Left lobe of liver (tissue), 2 donors: ENCODE measurements at regions not wholly inside any gene's neighbourhood (a gene's known extent, or its start where the extent isn't known, plus 50 kb on each side); places are given as distances from the start of the nearest gene placed in this dataset.
"Not testable (repeated sequence)": the region's sequence is repeated elsewhere in the genome, so short reads cannot be mapped to it uniquely, and the experiment has no call there.

ENCODE experiments used
- ATAC-seq: fragments of 200-7000 bp; cut with Tn5 transposase; one replicate; pipeline ENCODE4 v1.9.1; 2020; ENCODE audit warnings: mild to moderate bottlenecking, moderate library complexity
- DNase-seq: peaks from one replicate; pipeline ENCODE4 v3.0.0-alpha.2; 2020; ENCODE audit warnings: low spot score
- donor health status: DM: no; HTN: no; CAD: no; lungs with moderate emphysema.
- donor health status: DM: no; HTN: yes; CAD: no.

DNA sequence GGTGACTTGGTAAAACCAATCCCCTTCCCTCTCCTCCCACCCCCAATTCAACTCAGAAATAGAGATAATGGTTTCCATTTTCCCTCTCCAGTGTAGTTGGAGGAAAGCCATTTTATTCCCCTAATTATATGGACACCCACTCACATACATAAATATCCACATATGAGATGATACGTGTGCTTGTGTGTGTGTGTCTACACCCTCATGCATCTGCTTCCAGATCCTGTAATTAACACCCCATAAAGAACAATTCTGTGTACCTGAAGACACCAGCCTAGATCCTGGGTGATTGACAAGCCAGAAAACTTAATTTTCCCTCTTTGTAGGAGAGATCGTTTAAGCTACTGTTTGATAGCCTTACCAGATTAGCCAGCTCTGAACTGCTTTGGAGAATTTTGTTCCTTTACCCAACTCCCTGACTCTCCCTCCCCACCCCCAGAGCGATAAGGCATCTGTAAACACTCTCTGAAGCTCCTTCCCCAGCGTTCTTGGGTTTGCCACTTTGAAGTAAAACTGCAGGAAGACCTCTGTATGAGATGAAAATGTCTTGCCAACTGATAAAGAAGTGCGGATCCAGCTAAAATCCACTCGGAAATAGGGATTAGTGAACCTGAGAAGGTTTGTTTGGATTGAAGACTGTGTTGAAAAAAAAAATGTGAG lies 175.7 kb downstream of the RGS9 start:
- ATAC-seq, result no peak

DNA sequence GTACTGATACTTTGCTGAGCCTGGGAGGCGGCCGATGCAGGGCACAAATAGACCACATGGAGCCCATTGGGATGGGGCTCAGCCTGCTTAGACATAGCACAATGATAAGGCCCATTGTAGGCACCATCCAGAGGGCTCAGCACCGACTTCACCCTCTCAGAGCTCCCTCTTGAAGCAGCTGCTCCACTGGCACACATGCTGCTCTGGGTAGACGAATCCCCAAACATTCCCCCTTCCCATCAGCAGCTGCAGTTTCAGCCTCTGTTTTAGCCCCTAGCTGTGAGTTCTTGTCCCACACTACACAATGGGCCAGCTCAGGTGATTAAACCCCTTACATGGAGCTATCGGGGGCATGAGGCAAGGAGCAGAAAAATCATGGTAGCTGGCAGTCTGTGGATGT lies 174.1 kb downstream of the RGS9 start:
- no peak for ATAC-seq

More for the DNA sequence above, 175.7 kb downstream of the RGS9 start:
- DNase-seq, result no peak

DNA sequence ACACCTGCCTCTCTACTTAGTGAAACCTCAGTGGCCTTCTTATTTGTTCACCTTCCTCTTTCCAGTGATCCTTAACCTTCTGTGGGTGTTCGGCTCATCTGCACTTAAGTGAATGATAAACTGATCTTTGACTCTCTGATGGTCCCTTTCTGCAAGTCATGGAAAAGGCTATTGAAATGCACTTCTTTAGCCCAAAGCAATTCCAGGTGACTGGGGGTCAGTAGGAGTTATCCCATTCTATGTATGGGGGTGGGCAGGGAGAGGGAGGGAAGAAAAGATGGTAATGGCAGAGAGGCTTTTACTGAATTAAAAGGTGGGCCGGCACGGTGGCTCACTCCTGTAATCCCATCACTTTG lies 170.8 kb downstream of the RGS9 start:
- ATAC-seq, result no peak

More for the DNA sequence above, 174.1 kb downstream of the RGS9 start:
- DNase-seq, result no peak

DNA sequence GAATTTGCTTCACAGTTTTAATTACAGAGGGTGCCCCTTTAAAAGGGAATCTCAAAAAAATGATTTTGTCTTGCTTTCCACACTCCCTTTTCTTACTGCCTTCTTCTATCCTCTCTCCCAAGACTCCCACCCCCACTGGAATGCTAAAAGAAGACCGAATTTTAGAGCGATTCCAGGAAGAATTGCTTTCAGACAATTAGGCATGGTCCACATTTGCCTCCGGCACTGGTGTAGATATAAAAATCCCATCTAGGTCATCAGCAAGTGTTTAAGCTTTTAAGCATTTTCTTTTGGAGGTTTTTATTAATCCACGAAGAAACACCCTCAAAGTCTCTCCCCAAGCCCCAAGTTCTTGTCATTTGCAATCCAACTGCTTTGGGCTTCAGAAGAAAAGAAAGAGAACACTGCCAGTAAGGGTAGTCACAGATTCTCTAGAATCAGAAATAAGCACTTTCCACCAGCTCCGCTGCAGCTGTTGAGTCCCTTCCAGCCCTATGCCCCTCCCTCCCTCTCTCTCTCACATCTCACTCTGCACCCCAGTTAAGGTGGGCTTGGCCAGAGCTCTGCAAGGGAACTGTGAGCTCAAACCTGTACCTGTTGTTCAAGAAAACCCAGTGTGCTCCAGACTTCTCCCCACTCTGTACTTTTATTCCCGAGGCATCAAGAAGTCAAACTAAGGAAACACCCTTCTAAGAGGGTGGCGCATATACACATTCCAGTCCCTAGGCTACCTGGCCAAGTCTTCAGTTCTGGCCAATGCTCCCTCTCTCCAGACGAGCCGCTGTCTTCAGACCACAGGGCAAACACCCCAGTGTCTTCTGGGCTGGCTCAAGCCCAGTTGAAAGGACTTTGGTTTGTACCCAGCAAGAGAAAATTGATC lies 170.2 kb downstream of the RGS9 start:
- ATAC-seq (no peak), DNase-seq (no peak)

More for the DNA sequence above, 170.8 kb downstream of the RGS9 start:
- DNase-seq, result no peak

DNA sequence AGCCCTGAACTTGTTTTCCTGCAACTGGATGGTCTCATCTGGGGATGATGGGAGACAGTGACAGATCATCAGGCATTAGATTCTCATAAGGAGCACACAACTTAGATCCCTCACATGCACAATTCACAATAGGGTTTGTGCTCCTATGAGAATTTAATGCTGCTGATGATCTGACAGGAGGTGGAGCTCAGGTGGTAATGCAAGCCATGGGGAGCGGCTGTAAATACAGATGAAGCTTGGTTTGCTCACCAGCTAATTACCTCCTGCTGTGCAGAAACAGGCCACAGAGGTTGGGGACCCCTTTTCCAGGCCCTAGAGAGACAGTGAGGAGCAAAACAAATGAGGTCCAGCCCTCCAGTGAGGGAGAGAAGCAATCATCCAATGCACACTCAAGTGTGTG lies 168.6 kb downstream of the RGS9 start:
- no peak for DNase-seq
- ATAC-seq, result no peak

DNA sequence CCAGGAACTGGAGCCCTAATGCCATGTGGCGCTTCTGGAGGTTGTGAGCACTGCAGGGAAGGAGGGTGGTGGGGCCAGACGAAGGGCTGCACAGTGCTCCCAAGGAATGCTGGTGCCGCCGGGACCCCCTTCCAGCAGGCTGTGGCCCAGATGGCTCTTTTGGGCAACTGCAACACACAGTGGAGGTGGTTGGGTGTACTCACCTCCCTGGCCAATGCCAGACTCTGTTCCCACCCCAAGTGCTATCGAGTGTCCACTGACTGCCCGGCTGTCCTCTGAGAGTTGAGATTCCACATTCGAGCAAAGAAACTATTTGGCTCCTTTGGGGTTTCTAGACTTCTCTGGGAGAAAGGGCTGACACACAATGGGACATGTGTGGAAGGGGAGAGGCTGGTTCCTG lies 167.9 kb downstream of the RGS9 start:
- ATAC-seq, result no peak
- no peak for DNase-seq

DNA sequence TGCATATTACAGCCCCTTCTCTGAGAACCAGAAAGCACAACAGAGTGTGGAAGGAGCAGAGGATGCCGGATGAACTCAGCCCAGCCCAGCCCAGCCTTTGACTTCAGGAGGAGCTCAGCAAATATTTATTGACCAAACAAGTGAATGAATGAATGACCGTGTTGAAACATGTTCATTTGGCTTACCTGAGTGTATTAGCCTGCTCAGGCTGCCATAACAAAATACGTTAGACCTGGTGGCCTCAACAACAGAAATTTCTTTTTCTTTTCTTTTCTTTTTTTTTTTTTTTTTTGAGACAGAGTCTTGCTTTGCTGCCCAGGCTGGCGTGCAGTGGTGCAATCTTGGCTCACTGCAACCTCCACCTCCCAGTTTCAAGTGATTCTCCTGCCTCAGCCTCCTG lies 164.7 kb downstream of the RGS9 start:
- DNase-seq, ATAC-seq: not testable (repeated sequence)

DNA sequence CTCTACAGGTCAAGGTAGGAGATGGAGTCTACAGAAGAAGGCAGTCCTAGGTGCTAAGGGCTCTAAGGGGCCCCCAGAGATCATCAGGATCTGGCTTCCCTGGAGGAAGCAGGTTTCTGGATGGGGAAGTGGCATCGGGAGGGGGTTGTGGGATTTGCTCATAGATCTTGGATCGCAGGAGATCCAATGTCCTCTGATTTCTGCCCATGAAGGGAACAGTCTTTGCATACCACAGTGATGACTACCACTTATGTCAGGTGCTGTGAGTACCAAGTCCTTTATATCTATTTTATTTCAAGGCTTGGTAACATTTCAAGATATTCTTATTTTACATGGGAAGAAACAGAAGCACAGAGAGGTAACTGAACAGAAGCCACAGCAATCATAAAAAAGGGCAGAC lies 164.0 kb downstream of the RGS9 start:
- DNase-seq (no peak), ATAC-seq (no peak)

DNA sequence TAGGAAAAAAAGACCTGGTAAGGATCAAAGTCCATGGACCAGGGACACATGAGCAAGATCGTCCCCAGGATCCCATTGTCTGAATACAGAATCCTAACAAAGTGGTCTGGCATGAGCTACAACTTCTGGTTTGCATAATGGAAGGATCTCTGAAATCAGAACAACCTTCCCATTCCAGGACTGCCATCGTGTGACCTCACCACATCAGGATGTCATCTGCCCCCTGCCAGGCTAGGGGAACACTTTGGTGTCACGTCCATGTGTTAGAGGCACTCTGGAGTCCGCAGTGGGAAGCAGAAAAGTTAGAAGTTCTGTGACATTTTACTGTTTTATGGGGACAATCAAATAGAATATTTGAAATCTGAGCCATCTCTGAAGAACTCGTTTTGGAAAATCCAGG lies 160.7 kb downstream of the RGS9 start:
- no peak for ATAC-seq
- DNase-seq, result no peak

DNA sequence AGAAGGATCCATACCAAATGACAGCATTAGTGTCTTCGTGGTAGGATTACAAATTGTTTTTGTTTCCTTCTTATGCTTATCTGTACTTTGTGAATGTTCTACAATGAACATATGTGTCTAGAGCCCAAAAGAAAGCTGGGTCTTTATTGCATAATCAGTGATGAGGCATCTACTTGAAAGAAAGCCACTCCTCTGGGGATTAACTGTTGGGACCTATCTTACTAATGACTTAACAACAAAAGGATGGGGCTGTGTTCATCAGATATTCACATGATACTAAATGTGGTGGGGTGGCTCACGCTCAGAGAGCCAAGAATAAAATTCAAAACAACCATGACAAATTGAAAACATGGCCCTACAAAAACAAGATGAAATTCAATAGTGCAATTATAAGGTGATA lies 160.2 kb downstream of the RGS9 start:
- DNase-seq, result no peak
- no peak for ATAC-seq

DNA sequence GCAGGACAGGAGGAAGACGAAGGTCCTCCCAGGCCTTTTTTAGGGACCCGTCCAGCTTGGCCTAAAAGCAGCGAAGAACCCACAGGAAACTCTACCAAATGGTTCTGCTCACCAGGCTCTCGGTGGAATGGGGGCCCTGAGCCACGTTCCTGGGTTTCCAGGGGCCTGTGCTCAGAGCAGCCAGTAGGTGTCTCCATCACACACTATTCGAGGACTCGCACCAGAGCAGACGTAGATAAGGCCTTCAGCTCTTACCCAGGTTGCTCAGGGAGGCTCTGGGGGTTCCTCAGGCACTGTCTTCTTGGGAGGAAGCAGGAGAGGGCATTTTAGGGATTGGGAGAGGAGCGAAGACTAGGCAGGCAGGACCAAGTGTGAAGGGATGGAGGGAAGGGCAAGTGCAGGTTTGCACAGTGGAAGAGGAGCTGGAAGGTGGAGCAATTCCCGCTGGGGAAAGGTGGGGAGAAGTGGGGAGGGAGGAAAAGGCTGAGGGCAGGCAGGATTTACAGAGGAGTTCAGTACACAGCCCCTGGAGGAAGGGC lies 157.1 kb downstream of the RGS9 start:
- peak; percentile 52 for DNase-seq

DNA sequence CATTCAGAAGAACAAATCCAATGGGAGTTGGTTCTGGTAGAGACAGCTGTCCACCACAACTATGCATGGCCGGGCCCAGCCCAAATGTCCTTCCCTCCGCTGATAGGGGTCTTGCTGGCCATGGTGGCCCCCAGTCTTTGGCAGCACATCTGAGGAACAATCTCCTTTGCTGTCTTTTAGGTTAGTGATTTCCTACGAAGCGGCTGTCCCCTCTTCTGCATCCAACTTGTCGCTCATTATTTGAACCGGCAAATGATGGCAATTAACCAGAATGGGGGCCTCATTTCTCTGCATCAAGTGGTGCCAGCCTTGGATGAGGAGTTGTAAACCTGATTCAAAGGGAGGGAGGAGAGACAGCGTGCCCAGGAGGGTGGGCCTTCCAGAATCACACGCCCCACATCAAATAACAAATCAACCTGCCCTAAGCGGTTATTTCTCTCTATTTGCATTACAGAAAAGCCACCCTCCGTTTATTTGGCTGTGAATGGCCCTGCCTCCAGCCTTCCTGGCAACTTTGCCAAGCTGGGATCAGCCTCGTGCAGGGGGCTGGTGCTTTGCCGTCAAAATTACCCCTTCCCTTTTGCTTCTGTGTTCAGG lies 156.5 kb downstream of the RGS9 start:
- no peak for ATAC-seq
- no peak for DNase-seq

More for the DNA sequence above, 157.1 kb downstream of the RGS9 start:
- ATAC-seq, result peak; percentile 97

DNA sequence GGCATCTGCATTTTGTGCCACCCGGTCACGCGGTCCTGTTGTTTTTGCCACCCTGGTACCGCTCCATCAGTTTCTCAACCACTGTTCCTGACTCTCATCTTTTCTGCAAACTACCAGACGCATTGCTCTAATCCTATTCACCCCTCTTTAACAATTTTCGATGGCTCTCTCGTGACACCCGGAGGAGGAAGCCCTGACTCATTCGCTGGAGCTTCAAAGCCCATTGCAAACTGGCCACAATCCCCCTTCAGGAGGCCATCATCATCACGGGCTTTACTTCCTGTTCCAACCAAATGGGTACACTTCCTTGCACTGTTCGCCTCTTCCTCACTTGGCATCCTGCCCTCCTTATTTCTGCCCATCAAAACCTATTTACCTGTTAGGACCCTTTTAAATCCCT lies 155.3 kb downstream of the RGS9 start:
- ATAC-seq (no peak), DNase-seq (no peak)

DNA sequence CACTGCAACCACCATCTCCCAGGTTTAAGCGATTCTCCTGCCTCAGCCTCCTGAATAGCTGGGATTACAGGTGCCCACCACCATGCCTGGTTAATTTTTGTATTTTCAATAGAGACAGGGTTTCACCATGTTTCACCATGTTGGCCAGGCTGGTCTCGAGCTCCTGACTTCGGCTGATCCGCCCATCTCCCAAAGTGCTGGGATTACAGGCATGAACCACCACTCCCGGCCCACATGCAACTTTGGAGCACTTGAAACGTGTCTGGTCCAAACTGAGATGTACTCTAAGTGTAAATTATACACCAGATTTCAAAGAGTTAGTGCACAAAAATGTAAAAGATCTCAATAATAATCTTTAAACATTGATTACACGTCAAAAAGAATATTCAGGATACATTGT lies 154.1 kb downstream of the RGS9 start:
- DNase-seq, ATAC-seq: not testable (repeated sequence)

DNA sequence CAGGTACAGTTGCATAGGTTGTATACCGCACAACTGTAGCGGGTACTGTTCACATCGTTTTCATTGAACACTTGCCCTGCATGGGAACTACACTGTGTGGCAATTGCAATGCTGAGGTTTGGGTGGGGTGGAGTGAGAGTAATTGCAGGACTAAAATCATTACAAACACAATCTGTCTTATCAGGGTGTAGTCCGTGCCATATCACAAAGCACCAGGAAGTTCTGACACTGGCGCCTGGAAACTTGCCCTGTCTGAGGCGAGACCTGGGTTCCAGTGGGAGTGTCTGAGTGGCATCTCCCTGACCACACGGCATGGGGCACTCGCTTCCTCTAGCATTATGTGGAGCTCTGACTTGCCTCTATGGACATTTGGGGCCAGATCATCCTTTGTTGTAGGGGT lies 153.4 kb downstream of the RGS9 start:
- no peak for DNase-seq
- no peak for ATAC-seq

DNA sequence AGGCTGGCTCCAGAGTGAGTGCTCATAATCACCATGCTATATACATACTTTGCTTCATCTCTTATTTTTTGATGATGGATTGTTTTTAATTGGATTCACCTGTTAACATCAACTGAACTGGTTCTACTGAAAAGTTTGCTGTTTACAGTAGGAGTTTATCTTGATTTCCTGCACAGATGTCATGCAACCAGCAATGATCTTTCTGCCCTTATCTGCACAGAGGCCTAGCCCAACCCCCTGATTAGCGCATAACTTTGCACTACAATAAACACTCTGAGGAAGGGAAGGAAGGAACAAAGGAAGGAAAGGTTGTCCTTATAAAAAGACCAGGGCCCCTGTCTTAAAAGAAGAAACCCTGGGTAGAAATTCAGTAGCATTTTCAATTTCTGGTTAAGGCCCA lies 152.9 kb downstream of the RGS9 start:
- DNase-seq, result no peak

DNA sequence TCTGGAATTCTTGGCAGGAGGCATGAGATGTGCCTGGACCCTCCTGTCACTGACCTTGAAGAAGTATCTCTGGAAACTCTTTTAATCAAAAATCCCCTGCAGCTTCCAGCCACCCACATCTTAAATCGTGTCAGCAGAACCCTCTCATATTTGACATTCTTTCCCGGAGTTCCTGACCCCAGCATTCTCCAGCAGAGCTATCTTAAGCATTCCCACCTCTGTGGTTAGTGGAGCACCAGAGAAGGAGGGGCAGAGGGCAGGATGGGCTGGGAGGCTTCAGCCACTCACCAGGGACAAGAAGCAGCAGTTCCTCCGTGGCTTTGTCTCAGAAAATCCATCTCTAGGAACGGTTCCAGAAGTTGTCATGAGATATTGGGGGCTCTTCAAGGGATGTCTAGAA lies 149.9 kb downstream of the RGS9 start:
- DNase-seq, result no peak

More for the DNA sequence above, 152.9 kb downstream of the RGS9 start:
- ATAC-seq, result no peak

DNA sequence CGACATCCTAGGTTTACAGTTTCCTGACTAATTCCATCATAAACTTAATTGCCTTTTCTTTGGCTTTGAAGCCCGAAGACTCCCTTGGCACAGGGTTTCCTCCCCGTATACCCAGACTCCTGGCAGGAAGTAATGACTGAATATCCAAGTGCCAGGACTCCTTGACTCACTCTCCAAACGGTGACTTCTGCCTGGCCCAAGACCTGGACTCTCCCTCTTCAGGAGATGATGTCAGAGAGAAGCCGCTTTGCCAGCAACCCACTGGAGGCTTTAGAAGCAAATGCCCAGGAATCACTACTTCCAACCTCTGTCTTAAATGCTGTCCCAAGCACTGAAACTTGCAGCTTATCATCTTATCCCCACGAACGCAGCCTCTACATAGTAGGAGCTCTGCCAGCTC lies 146.5 kb downstream of the RGS9 start:
- DNase-seq, result no peak

More for the DNA sequence above, 149.9 kb downstream of the RGS9 start:
- ATAC-seq, result no peak

DNA sequence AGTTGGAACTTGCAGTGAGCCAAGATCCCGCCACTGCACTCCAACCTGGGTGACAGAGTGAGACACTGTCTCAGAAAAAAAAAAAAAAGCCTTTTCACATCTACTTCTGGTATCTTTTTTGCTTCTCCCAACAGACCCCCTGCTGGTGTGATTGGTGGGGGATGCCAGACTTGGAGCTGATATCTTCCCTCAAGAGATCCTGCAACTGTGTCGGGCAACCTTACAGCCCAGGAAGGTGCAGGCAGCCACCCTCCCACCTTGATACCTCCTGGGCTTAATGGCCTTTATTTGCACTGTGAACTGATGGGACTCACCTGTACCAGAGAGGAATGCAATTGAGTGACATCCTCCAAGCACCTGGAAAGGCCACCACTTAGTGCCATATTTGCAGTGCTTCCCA lies 142.3 kb downstream of the RGS9 start:
- no peak for ATAC-seq
- DNase-seq, result no peak

More for the DNA sequence above, 146.5 kb downstream of the RGS9 start:
- no peak for ATAC-seq

DNA sequence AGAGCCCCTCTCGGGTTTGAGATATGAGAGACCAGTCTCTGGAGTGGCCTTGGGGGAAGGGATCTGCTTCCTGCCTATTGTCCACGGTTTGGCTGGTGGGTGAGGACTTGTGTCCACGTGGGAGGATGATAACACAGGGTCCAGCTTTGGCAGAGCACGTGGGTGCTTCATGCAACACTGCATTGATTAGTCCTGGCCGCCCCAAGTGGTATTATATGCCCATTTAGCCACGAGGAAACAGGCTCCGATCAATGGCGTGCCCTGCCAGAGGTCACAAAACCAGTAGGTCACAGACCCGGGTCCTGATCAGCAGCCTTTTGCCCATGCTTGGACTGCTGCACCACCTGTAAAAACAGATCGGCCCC lies 141.6 kb downstream of the RGS9 start:
- peak; percentile 31 for ATAC-seq
- no peak for DNase-seq

DNA sequence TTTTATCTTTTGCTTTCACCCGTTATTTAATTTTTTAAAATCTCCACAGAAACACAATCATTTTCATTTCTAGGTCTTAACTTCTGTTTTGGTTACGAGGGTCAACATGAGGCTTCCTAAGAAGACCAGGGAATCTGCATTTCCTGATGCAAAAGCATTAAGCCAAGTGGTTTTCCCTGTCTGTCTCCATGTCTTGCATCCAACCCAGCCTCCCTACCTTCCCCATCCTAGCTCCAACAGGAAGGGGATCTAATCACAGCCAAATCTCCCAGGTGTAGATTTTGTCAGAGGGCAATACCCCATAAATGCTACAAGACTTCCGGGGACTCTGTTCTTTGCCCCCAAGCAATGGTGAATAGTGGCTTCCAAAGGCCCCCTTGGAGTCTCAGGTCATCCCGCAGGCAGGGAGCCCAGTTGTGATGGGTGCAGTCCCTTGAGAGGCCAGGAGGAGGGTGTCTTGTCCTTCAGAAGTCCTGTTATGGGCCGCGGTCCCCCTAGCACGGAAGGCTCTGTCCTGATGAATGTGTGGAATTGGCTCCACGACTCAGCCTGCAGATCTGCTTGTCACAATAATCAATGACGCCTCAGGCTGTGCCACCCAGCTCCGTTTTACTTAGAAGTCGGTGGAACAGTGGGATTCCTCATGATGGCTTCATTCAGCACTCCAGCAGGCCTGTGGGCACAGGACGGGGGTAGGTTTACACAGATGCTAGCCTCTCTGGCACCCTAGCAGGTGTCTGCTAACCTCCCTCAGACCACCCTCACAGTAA lies 141.1 kb downstream of the RGS9 start:
- ATAC-seq, result peak; percentile 82
- no peak for DNase-seq
